GM12874 (cell line): ENCODE measurements at regions not wholly inside any gene's neighbourhood (a gene's known extent, or its start where the extent isn't known, plus 50 kb on each side); places are given as distances from the start of the nearest gene placed in this dataset.

ENCODE experiments used
- TF ChIP-seq, protein P1 (sequence below): IDR thresholded peaks from 2 replicates; pipeline ENCODE4 v1.5.1; 2011; ENCODE audit warnings: low read depth, mild to moderate bottlenecking, control low read depth, low read length, moderate library complexity; ENCODE audit not compliant: insufficient read depth

DNA sequence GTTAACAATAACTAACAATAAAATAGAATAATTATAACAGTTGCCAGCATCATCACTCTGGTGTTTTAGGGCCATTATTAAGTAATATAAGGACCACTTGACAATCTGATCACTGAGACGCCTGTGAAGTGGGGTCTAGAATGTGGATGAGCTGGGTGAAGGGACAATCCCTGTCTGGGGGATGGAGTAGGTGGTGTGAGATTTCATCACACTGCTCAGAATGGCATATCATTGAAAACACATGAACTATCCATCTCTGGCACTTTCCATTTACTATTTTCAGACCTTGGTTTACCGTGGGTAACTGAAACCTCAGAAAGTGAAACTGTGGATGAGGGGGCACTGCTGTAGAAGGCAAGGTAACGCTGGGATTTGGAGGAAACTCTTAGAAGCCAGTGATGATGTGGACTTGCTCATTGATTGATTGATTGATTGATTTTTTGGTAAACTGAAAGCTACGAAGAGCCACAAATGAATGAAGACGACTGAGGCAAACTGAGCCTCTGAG, 204.4 kb upstream of the TWIST2 start:
- TF ChIP-seq, protein P1, sequence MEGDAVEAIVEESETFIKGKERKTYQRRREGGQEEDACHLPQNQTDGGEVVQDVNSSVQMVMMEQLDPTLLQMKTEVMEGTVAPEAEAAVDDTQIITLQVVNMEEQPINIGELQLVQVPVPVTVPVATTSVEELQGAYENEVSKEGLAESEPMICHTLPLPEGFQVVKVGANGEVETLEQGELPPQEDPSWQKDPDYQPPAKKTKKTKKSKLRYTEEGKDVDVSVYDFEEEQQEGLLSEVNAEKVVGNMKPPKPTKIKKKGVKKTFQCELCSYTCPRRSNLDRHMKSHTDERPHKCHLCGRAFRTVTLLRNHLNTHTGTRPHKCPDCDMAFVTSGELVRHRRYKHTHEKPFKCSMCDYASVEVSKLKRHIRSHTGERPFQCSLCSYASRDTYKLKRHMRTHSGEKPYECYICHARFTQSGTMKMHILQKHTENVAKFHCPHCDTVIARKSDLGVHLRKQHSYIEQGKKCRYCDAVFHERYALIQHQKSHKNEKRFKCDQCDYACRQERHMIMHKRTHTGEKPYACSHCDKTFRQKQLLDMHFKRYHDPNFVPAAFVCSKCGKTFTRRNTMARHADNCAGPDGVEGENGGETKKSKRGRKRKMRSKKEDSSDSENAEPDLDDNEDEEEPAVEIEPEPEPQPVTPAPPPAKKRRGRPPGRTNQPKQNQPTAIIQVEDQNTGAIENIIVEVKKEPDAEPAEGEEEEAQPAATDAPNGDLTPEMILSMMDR = no peak

DNA sequence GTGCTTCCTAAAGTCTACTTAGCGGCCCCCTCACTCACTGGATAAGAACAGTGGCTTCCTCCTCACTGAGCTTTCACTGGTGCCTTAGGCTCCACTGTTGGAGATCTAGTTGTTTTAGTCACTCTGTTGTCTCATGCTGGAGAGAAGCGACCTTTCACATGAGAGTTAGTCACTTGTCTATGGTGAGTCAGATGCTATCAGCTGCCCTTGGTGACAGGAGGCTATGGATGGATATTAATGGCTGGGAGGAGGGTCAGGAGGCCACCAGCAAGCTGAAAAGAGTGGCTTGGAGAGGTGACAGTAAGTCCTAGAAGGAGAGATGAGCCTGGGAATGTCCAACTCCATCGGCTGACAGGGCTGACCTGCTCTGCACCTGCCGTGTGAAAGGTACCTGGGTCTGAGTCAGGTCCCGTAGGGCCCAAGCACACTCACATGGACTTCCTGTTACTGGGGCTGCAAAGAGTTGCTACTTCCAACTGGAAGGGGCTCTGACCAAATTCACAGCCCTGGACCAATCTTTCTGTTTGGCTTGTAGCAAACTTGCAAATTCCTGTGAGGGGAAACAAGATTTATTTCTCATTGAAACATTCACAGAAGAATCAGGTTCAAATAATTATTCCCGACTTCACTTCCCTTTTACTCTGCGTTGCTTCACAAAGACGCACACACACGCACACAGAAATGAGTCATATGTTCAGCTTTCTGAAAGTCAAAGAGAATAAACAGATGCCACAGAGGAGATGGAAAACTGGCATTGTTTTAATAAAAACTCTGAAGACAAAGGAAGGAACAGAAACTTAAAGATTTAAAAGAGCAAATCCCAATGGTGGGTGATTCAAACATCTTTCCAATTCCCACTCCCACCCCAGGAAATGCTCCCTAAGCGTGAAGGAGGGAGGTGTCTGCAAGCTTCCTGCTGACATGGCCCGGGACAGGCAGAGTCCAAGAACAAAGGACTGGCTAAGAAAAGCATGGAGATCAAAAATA, 203.5 kb upstream of the TWIST2 start:
- TF ChIP-seq, protein P1 = no peak

DNA sequence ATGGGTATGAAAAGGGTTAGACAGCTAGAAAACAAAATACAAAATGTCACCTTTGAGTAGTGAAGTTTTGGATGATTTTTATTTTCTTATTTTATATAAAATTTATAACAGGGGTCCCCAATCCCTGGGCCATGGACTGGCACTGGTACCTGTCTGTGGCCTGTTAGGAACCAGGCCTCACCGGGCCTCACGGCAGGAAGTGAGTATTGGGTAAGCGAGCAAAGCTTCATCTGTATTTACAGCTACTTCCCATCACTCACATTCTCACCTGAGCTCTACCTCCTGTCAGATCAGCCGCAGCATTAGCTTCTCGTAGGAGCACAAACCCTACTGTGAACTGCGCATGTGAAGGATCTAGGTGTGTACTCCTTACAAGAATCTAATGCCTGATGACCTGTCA, 202.8 kb upstream of the TWIST2 start:
- TF ChIP-seq, protein P1 = no peak

DNA sequence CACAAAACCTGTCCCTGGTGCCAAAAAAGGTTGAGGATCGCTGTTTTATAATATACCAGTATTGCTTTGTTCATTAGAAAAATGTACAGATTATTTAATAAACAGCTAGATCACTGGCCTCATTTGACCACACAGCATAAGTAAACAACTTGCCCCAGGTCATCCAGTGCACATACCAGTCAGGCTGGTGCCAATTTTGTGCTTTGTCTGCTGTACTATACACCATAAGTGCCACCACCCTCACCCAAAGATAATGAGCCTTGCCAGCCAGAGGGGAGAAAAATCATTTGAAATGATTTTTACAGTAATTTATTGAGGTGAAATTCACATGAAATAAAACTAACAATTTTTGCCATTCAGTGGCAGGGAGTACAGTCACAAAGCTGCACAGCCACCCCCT, 202.2 kb upstream of the TWIST2 start:
- TF ChIP-seq, protein P1 = no peak

- TF ChIP-seq, protein P1 = no peak
Measured at GRCh38 chr2:238646281-238646680, 201.6 kb upstream of the TWIST2 start.

- TF ChIP-seq, protein P1 = no peak
Measured at GRCh38 chr2:238646803-238647202, 201.1 kb upstream of the TWIST2 start.

- TF ChIP-seq, protein P1 = no peak
Measured at GRCh38 chr2:238649123-238649522, 198.8 kb upstream of the TWIST2 start.
